ENCODE measurements at regions not wholly inside any gene's neighbourhood (a gene's known extent, or its start where the extent isn't known, plus 50 kb on each side); places are given as distances from the start of the nearest gene placed in this dataset.

DNA sequence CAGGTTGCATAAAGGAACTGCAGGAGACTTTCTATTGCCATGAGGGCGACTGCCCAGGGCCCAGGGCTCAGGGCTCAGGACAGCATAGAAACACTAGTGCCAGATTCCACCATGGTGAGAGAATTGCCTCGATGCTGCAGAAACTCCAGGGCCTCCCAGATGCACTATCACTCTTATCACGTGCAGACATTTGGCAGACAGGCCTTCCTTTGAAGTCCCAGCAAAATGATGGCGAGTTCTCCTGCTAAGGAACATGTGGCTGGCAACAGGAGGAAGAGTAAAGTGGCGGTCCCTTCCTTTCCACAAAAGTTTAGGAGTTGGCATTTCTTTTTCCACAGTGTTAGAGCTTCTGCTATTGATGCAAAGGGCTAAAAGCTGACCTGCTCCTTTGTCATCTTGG, 214.0 kb upstream of the LNX1 start:
- TF ChIP-seq, protein P1, sequence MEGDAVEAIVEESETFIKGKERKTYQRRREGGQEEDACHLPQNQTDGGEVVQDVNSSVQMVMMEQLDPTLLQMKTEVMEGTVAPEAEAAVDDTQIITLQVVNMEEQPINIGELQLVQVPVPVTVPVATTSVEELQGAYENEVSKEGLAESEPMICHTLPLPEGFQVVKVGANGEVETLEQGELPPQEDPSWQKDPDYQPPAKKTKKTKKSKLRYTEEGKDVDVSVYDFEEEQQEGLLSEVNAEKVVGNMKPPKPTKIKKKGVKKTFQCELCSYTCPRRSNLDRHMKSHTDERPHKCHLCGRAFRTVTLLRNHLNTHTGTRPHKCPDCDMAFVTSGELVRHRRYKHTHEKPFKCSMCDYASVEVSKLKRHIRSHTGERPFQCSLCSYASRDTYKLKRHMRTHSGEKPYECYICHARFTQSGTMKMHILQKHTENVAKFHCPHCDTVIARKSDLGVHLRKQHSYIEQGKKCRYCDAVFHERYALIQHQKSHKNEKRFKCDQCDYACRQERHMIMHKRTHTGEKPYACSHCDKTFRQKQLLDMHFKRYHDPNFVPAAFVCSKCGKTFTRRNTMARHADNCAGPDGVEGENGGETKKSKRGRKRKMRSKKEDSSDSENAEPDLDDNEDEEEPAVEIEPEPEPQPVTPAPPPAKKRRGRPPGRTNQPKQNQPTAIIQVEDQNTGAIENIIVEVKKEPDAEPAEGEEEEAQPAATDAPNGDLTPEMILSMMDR (conservative IDR thresholded peaks at IDR 0.05 in 1 of 2, IDR thresholded peaks at IDR 0.05 in 1 of 2; ENCODE audit: low read depth in 1 of 2, low read length in 2 of 2) = no peak
- TF ChIP-seq EZH2 (IDR thresholded peaks at IDR 0.05; ENCODE audit: low read length, missing control alignments) = no peak
